H1 (cell line): ENCODE measurements at regions not wholly inside any gene's neighbourhood (a gene's known extent, or its start where the extent isn't known, plus 50 kb on each side); places are given as distances from the start of the nearest gene placed in this dataset.

Experiments used
- CTCF ChIA-PET: fragments of 300-600 bp; sonication (Branson Sonifier 250); formaldehyde crosslinking; loops from one replicate; lab custom pipeline; 2021; ENCODE audit not compliant: partially characterized antibody; lab: Charles Lee
- POLR2A ChIA-PET: fragments of 300-600 bp; sonication (Branson Sonifier 250); formaldehyde crosslinking; loops from one replicate; lab custom pipeline; 2021; ENCODE audit warnings: inconsistent platforms; ENCODE audit not compliant: partially characterized antibody; lab: Charles Lee
- DNase-seq, 2 experiments: peaks; one replicate each; pipeline versions ENCODE4 v3.0.0 to v3.0.0-alpha.2; 2010 to 2022; ENCODE audit warnings: low spot score in 2 of 2, low read depth in 1 of 2, mixed read lengths in 1 of 2
- FAIRE-seq: peaks from 2 replicates; lab custom pipeline; 2011; peaks lifted over from hg19 to GRCh38; lab: Jason Lieb, UNC
- H2AFZ ChIP-seq: 2 replicates; pipeline ENCODE4 v1.8.1; 2012; ENCODE audit warnings: low read length, inconsistent platforms
- H2AK5ac ChIP-seq: 2 replicates; pipeline ENCODE4 v1.6.1; 2013; ENCODE audit warnings: low read depth, low read length
- H2BK120ac ChIP-seq: replicated peaks from 2 replicates; pipeline ENCODE3; 2013; ENCODE audit warnings: low read depth, low read length, inconsistent platforms
- H2BK12ac ChIP-seq: 2 replicates; pipeline ENCODE4 v1.6.1; 2013; ENCODE audit warnings: low read depth, low read length
- H2BK15ac ChIP-seq: 2 replicates; pipeline ENCODE4 v1.6.1; 2013; ENCODE audit warnings: low read length
- H2BK20ac ChIP-seq: 2 replicates; pipeline ENCODE4 v1.6.1; 2013; ENCODE audit warnings: low read length
- H2BK5ac ChIP-seq: 2 replicates; pipeline ENCODE4 v1.6.1; 2013; ENCODE audit warnings: low read depth, low read length
- H3K14ac ChIP-seq: 2 replicates; pipeline ENCODE4 v1.6.1; 2013; ENCODE audit warnings: inconsistent platforms; ENCODE audit not compliant: insufficient read length
- H3K18ac ChIP-seq: 2 replicates; pipeline ENCODE4 v1.6.1; 2013; ENCODE audit warnings: low read length; ENCODE audit errors: extremely low read depth
- H3K23ac ChIP-seq: 2 replicates; pipeline ENCODE4 v1.6.1; 2013; ENCODE audit warnings: inconsistent platforms; ENCODE audit not compliant: insufficient read length
- H3K23me2 ChIP-seq: 2 replicates; pipeline ENCODE4 v1.6.1; 2013; ENCODE audit warnings: low read depth, low read length
- H3K27ac ChIP-seq: 2 replicates; pipeline ENCODE4 v1.6.1; 2011; ENCODE audit warnings: low read depth, low read length, inconsistent platforms
- H3K27me3 ChIP-seq, 4 experiments: replicated peaks in 1 of 4; 1 replicate in 1 of 4; 2 replicates in 3 of 4; pipeline versions ENCODE4 v1.6.1 to v1.8.1; 2011 to 2013; ENCODE audit warnings: low read length in 3 of 4, mild to moderate bottlenecking in 3 of 4, inconsistent platforms in 2 of 4, mixed read lengths in 2 of 4, moderate library complexity in 1 of 4; ENCODE audit not compliant: control insufficient read depth in 3 of 4, insufficient read depth in 3 of 4; ENCODE audit errors: extremely low read depth in 1 of 4
- H3K36me3 ChIP-seq, 4 experiments: 2 replicates each; pipeline versions ENCODE4 v1.6.1 to v1.8.1; 2011 to 2013; ENCODE audit warnings: mild to moderate bottlenecking in 4 of 4, low read length in 3 of 4, moderate library complexity in 2 of 4, control low read depth in 1 of 4, inconsistent platforms in 1 of 4; ENCODE audit not compliant: insufficient read depth in 4 of 4, control insufficient read depth in 2 of 4
- H3K4ac ChIP-seq: replicated peaks from 2 replicates; pipeline ENCODE3; 2013; ENCODE audit warnings: low read length, low read depth, mixed read lengths, inconsistent platforms; ENCODE audit not compliant: insufficient read length
- H3K4me1 ChIP-seq, 4 experiments: replicated peaks in 1 of 4; 1 replicate in 1 of 4; 2 replicates in 3 of 4; pipeline versions ENCODE4 v1.6.1 to v1.8.1; 2011 to 2013; ENCODE audit warnings: low read length in 3 of 4, inconsistent platforms in 2 of 4, mixed read lengths in 1 of 4; ENCODE audit not compliant: insufficient read depth in 4 of 4, control insufficient read depth in 3 of 4
- H3K4me2 ChIP-seq, 2 experiments: 2 replicates each; pipeline versions ENCODE4 v1.6.1 to v1.8.1; 2011 to 2013; ENCODE audit warnings: low read depth in 2 of 2, low read length in 2 of 2, control low read depth in 1 of 2, inconsistent platforms in 1 of 2, mild to moderate bottlenecking in 1 of 2; ENCODE audit not compliant: insufficient read depth in 1 of 2
- H3K4me3 ChIP-seq, 4 experiments: fragments of 200-600, 300-600 bp in 1 of 4; sonication (generic), shearing (Covaris generic), sonication (Bioruptor Twin) in 1 of 4; 2 replicates each; pipeline versions ENCODE4 v1.5.1 to v1.8.1; 2011 to 2016; ENCODE audit warnings: low read length in 4 of 4, low read depth in 3 of 4, control low read depth in 2 of 4, inconsistent platforms in 2 of 4, mild to moderate bottlenecking in 2 of 4, mixed read lengths in 1 of 4, moderate library complexity in 1 of 4; ENCODE audit not compliant: insufficient read depth in 2 of 4; ENCODE audit errors: extremely low read depth in 1 of 4
- H3K56ac ChIP-seq: replicated peaks from 2 replicates; pipeline ENCODE3; 2013; ENCODE audit warnings: low read depth, mild to moderate bottlenecking, mixed read lengths, low read length, inconsistent platforms; ENCODE audit not compliant: insufficient read length
- H3K79me1 ChIP-seq: 2 replicates; pipeline ENCODE4 v1.6.1; 2013; ENCODE audit warnings: low read depth, low read length, control low read depth
- H3K79me2 ChIP-seq, 2 experiments: 2 replicates each; pipeline versions ENCODE4 v1.6.1 to v1.8.1; 2012 to 2013; ENCODE audit warnings: low read length in 2 of 2, mild to moderate bottlenecking in 2 of 2, inconsistent platforms in 1 of 2; ENCODE audit not compliant: insufficient read depth in 2 of 2, control insufficient read depth in 1 of 2
- H3K9ac ChIP-seq, 4 experiments: replicated peaks in 1 of 4; 1 replicate in 1 of 4; 2 replicates in 3 of 4; pipeline versions ENCODE4 v1.6.1 to v1.8.1; 2011 to 2013; ENCODE audit warnings: low read depth in 3 of 4, low read length in 3 of 4, control low read depth in 2 of 4, mild to moderate bottlenecking in 2 of 4, moderate library complexity in 2 of 4, inconsistent platforms in 1 of 4; ENCODE audit errors: extremely low read depth in 1 of 4
- H3K9me3 ChIP-seq, 2 experiments: 2 replicates each; pipeline versions ENCODE4 v1.6.1 to v1.8.1; 2012 to 2013; ENCODE audit warnings: mild to moderate bottlenecking in 2 of 2, moderate library complexity in 2 of 2, control low read depth in 1 of 2, inconsistent platforms in 1 of 2, low read depth in 1 of 2, low read length in 1 of 2, mixed read lengths in 1 of 2; ENCODE audit not compliant: insufficient read depth in 2 of 2
- H4K20me1 ChIP-seq, 2 experiments: replicated peaks in 1 of 2; 2 replicates each; pipeline versions ENCODE3 to v1.8.1; 2011 to 2013; ENCODE audit warnings: inconsistent platforms in 2 of 2, low read length in 2 of 2, mild to moderate bottlenecking in 1 of 2; ENCODE audit not compliant: insufficient read depth in 2 of 2, control insufficient read depth in 1 of 2
- H4K5ac ChIP-seq: 2 replicates; pipeline ENCODE4 v1.6.1; 2013; ENCODE audit warnings: low read length, low read depth, mixed read lengths, inconsistent platforms; ENCODE audit not compliant: insufficient read length
- H4K8ac ChIP-seq: 2 replicates; pipeline ENCODE4 v1.8.0; 2013; ENCODE audit warnings: mild to moderate bottlenecking, moderate library complexity, low read length, inconsistent platforms; ENCODE audit not compliant: insufficient read depth; ENCODE audit errors: extremely low read depth
- H4K91ac ChIP-seq: replicated peaks from 2 replicates; pipeline ENCODE3; 2013; ENCODE audit warnings: low read length, mixed read lengths, inconsistent platforms; ENCODE audit not compliant: insufficient read length
- KDM5A ChIP-seq: fragments of 200-600 bp; IDR thresholded peaks from 2 replicates; pipeline ENCODE4 v1.7.1; 2012; ENCODE audit warnings: mild to moderate bottlenecking, low read length, inconsistent platforms, mixed read lengths
- WGBS, 2 experiments: shearing (Covaris generic) in 1 of 2; methylation state at CpG; one replicate each; pipeline versions ENCODE4 v1.1.6 to v1.1.7; 2013 to 2015; ENCODE audit warnings: low lambda C conversion rate in 2 of 2, mixed read lengths in 2 of 2, inconsistent platforms in 1 of 2, low coverage in 1 of 2, missing lambda C conversion rate in 1 of 2; ENCODE audit not compliant: insufficient replicate concordance in 2 of 2, insufficient coverage in 1 of 2, insufficient read length in 1 of 2; ENCODE audit errors: extremely low coverage in 1 of 2, missing lambda C conversion rate in 1 of 2; 5-methylcytosine and 5-hydroxymethylcytosine counted together

GRCh38 chr14:44166611-44167010 is 340.5 kb downstream of the FSCB start:
- Histone ChIP-seq H2AK5ac (no peak overlapping the region), H4K8ac (no peak overlapping the region), H2BK20ac (no peak overlapping the region), H4K91ac (no peak overlapping the region), H2BK15ac (no peak overlapping the region), H4K5ac (no peak overlapping the region), H3K79me1 (no peaks in the 10 kb centered on the region), H3K27me3 (no peaks in the 10 kb centered on the region), H3K56ac (no peak overlapping the region), H3K23me2 (no peaks in the 10 kb centered on the region), H3K36me3 (no peaks in the 10 kb centered on the region), H3K4me1 (no peaks in the 10 kb centered on the region), H2AFZ (no peak overlapping the region), H3K9ac (no peak overlapping the region), H3K4me3 (no peak overlapping the region), H3K27ac (no peak overlapping the region), H3K4me2 (no peak overlapping the region), H2BK5ac (no peak overlapping the region), H3K18ac (no peak overlapping the region), H3K79me2 (no peaks in the 10 kb centered on the region), H2BK120ac (no peak overlapping the region), H2BK12ac (no peak overlapping the region), H4K20me1 (no peaks in the 10 kb centered on the region), H3K9me3 (peaks cover 6 to 7% of the 10 kb centered on the region in 2 experiments; a peak in 3 of 4 replicates), H3K4ac (no peak overlapping the region), H3K14ac (no peak overlapping the region), H3K23ac (no peak overlapping the region)
- DNase-seq (no peak), FAIRE-seq (no peak)
- ChIA-PET CTCF (interaction anchor here (0.6 kb wide), 1 partner anchor 522 kb away, joined by 3 read pairs; no protein-coding TSS in a partner anchor), POLR2A (no interaction called here)
- no peak for TF ChIP-seq KDM5A
- WGBS, 2 experiments, result 84% methylated on average over 2 of the region's 2 CpGs; no CpG with 5 or more reads in 1 of the 2 experiments
